G401 (cell line): ENCODE measurements at regions not wholly inside any gene's neighbourhood (a gene's known extent, or its start where the extent isn't known, plus 50 kb on each side); places are given as distances from the start of the nearest gene placed in this dataset.

ENCODE experiments used
- DNase-seq: peaks from one replicate; pipeline ENCODE4 v3.0.0-alpha.2; 2015; ENCODE audit warnings: low spot score
- in situ Hi-C: cut with HindIII; loops from 2 replicates; pipeline ENCODE4 v1.10.0; 2016; ENCODE audit warnings: low sequenced_read_pairs, mixed read lengths

DNA sequence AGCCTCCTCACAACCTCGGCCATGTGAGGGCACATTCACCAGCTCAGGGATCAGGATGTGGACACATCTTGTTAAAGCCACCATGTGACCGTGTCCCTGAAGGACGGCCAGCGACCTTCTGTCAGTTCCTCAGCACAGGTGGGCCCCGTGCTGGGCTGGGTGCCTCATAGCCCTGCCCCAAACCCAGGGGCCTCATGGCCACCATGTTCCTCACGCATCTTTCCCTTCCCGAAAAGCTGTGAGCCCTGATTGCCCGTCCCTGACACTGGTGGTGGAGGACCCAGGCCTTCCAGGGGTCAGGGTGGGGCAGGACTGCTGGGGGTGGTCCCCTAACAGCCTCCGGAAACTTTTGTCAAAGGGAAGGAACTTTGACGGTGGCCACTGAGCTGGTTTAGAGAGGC lies 60.1 kb upstream of the ADRA2C start:
- in situ Hi-C loops: no loop called here
- DNase-seq: no peak

GRCh38 chr4:3705236-3705987 lies 60.8 kb upstream of the ADRA2C start:
- in situ Hi-C loops: no loop called here
- DNase-seq: no peak

DNA sequence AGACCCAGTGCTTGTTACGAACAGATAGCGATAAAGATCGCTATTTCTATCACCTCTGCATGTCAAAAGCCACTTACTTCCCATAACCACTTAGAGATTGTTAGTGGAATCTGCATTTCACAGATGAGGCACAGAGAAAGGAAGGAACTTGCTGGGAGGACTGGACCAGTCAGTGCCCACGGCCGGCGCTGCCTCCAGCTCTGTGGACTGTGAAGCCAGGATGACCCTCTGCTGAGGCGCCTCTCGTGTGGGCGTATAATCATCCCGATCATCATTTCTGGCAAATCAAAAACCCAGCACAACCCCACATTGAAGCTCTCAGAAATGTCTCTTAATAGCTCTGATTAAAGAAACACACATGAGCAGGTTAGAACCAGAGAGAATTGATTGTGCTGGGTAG lies 61.5 kb upstream of the ADRA2C start:
- in situ Hi-C loops: no loop called here
- no peak for DNase-seq

- no peak for DNase-seq
- in situ Hi-C loops: no loop called here
Measured at GRCh38 chr4:3703677-3704521, 62.3 kb upstream of the ADRA2C start.

DNA sequence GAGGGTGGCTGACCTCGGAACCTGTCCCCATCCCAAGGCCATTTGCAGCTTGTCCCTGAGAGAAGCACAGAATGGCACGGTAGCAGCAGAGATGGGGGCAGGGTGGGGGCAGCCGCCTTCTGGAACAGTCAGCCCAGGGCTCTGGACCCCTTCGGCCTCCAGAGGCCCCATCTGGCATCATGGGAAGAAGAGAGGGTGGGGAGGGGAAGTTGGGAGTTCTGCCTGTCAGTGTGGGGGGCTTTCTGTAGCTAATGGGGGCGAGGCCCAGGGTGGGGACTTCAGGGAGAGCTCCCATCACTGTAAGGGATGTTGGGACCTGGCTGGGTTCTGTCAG lies 62.9 kb upstream of the ADRA2C start:
- in situ Hi-C loops: no loop called here
- DNase-seq: no peak

GRCh38 chr4:3702561-3703221 lies 63.5 kb upstream of the ADRA2C start:
- no peak for DNase-seq
- in situ Hi-C loops: no loop called here

- in situ Hi-C loops: no loop called here
Measured at GRCh38 chr4:3701736-3702560, 64.2 kb upstream of the ADRA2C start.

GRCh38 chr4:3701271-3701734 lies 64.9 kb upstream of the ADRA2C start:
- in situ Hi-C loops: no loop called here
- DNase-seq: no peak

More at GRCh38 chr4:3701736-3702560, 64.2 kb upstream of the ADRA2C start:
- no peak for DNase-seq

- no peak for DNase-seq
- in situ Hi-C loops: no loop called here
Measured at GRCh38 chr4:3700736-3701135, 65.4 kb upstream of the ADRA2C start.

DNA sequence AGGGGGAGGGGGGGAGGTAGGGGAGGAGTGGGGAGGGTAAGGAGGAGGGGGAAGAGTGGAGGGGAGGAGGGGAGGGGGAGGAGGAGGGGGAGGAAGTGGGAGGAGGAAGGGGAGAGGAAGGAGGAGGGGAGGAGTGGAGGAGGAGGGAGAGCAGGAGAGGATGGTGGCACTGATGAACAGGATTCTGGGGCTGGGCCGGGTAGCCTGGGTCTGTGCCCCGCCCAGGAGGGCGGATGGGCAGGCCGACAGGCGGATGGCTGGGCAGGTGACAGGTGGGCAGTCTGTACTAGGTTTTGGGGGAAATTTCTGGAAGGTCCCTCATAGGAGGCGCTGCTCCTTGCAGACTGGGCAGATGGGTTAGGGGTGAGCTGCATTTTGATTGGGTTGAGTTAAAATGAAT lies 66.0 kb upstream of the ADRA2C start:
- DNase-seq: no peak
- in situ Hi-C loops: no loop called here

- in situ Hi-C loops: no loop called here
Measured at GRCh38 chr4:3699678-3700077, 66.5 kb upstream of the ADRA2C start.

GRCh38 chr4:3699261-3699660 lies 66.9 kb upstream of the ADRA2C start:
- in situ Hi-C loops: no loop called here
- DNase-seq: no peak

More at GRCh38 chr4:3699678-3700077, 66.5 kb upstream of the ADRA2C start:
- no peak for DNase-seq

DNA sequence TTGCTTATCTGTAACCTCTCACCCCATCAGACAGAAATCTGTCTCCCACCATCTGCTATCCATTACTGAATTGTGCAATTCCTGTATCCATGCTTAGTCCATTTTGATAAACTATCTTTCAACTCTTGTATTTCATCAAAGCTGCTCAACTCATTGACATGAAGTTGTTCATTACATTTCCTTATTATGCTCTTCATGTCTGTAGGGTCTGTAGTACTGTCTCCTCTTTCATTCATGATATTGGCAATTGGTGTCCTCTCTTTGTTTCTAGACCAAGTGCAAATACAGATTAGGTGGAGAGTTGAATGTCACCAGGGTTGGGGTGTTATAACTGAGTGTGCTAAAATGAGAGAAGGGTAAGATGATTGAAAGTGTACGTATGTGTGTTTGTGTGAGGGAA lies 69.2 kb upstream of the ADRA2C start:
- no peak for DNase-seq
- in situ Hi-C loops: no loop called here

DNA sequence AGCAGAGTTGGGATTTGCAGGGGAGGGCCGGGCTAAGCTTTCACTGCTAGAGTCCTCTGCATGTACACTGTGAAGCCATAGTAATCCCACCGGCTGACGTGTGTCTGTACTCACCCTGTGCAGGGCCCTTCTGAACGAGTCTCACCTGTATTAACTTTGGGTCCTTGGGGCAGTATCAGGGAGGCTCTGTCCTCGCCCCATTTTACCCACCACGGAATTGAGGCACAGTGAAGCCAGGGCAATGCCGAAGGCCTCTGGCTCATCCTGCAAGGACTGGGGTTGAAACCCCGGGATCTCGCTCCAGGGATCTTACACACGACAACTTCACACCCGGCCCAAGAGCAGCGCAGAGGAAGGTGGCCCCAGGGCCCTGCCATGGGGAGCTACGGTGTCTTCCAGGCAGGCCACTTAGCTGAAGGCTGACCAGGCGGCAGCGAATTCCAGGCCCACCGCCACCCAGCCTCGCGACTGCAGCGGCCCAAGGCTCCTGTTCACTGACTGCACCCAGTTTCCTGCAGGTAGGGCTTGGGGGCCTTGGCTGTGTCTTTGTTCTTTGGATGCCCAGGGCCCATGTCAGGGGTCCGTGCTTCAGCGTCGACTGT lies 75.5 kb upstream of the ADRA2C start:
- in situ Hi-C loops: no loop called here
- DNase-seq: no peak

DNA sequence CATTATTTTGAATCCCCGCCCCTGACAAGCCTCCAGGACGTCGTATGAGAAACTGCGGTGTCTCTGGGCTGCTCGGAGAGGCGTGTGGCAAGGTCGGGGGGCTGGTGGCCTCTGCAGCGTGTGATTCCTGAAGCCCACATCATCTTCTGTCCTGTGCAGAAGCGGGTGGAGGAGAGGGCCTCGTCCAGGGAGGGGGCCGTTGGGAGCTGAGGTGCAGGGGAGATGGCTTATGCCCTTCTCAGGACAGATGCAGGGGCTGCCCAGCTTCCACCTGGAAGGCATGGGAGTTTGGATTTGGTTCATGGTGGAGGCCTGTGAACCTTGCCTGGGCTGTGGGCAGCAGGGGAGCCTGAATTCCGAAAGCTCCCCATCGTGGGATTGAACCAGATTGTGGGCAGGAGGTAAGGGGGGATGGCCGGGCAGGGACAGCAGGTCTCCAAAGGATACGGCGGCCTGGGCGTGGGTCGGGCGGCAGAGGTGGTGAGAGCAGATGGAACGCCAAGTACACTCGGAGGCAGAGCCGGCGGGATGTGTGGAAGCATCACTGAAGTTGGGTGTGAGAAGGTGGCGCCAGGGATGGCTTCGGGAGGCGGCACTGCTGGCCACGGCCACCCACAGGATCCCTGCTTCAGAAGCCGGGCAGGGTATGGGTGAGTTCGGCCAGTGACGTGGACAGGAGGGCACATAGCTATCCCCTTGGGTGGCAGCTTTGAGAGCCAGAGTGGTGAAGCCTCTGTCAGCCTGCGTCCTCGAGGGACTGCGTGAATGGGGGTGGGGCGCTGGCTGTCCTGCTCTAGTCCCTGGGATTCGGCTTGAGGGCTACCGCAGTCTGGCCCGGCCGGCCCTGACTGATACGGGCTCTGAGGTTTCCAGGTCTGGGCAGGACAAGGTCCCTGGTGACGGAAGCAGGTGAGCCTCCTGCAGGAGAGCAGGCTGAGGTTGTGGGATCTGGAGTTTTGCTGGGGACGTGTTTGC lies 76.3 kb upstream of the ADRA2C start:
- in situ Hi-C loops: no loop called here
- DNase-seq: no peak

GRCh38 chr4:3689006-3689405 lies 77.2 kb upstream of the ADRA2C start:
- DNase-seq: no peak
- in situ Hi-C loops: no loop called here

GRCh38 chr4:3688018-3688998 lies 77.9 kb upstream of the ADRA2C start:
- in situ Hi-C loops: no loop called here
- no peak for DNase-seq
